Tibial nerve (tissue), 4 donors: ENCODE measurements at regions not wholly inside any gene's neighbourhood (a gene's known extent, or its start where the extent isn't known, plus 50 kb on each side); places are given as distances from the start of the nearest gene placed in this dataset.

Experiments
- EP300 ChIP-seq, 2 donors: sonication (generic); formaldehyde crosslinking; IDR thresholded peaks; one replicate each; pipeline ENCODE4 v1.6.1; 2017; ENCODE audit warnings: antibody characterized with exemption in 2 of 2, mild to moderate bottlenecking in 1 of 2
- POLR2A ChIP-seq, 2 donors: fragments of 450-650 bp; IDR thresholded peaks; one replicate each; pipeline ENCODE4 v1.6.1; 2017; ENCODE audit warnings: antibody characterized with exemption in 2 of 2, mild to moderate bottlenecking in 2 of 2, moderate library complexity in 2 of 2
- TF ChIP-seq, protein P1 (sequence below), 5 experiments: fragments of 200-600 bp in 3 of 5; fragments of 450-650 bp in 2 of 5; sonication (generic) in 3 of 5; IDR thresholded peaks; one replicate each; pipeline ENCODE4 v1.5.1; 2016 to 2019; ENCODE audit warnings: antibody characterized with exemption in 5 of 5, mild to moderate bottlenecking in 3 of 5, moderate library complexity in 2 of 5

GRCh38 chr3:152056073-152056472, 182.6 kb downstream of the SUCNR1 start:
- TF ChIP-seq, protein P1, sequence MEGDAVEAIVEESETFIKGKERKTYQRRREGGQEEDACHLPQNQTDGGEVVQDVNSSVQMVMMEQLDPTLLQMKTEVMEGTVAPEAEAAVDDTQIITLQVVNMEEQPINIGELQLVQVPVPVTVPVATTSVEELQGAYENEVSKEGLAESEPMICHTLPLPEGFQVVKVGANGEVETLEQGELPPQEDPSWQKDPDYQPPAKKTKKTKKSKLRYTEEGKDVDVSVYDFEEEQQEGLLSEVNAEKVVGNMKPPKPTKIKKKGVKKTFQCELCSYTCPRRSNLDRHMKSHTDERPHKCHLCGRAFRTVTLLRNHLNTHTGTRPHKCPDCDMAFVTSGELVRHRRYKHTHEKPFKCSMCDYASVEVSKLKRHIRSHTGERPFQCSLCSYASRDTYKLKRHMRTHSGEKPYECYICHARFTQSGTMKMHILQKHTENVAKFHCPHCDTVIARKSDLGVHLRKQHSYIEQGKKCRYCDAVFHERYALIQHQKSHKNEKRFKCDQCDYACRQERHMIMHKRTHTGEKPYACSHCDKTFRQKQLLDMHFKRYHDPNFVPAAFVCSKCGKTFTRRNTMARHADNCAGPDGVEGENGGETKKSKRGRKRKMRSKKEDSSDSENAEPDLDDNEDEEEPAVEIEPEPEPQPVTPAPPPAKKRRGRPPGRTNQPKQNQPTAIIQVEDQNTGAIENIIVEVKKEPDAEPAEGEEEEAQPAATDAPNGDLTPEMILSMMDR (IDR thresholded peaks at IDR 0.05): no peak
- TF ChIP-seq POLR2A (IDR thresholded peaks at IDR 0.05) (no peak), EP300 (IDR thresholded peaks at IDR 0.05) (no peak)
